Fibroblast of skin of abdomen (primary cell): ENCODE measurements at regions not wholly inside any gene's neighbourhood (a gene's known extent, or its start where the extent isn't known, plus 50 kb on each side); places are given as distances from the start of the nearest gene placed in this dataset.
"Not testable (repeated sequence)": the region's sequence is repeated elsewhere in the genome, so short reads cannot be mapped to it uniquely, and the experiment has no call there.

Experiments used
- DNase-seq: peaks from one replicate; pipeline ENCODE4 v3.0.0-alpha.2; 2013

DNA sequence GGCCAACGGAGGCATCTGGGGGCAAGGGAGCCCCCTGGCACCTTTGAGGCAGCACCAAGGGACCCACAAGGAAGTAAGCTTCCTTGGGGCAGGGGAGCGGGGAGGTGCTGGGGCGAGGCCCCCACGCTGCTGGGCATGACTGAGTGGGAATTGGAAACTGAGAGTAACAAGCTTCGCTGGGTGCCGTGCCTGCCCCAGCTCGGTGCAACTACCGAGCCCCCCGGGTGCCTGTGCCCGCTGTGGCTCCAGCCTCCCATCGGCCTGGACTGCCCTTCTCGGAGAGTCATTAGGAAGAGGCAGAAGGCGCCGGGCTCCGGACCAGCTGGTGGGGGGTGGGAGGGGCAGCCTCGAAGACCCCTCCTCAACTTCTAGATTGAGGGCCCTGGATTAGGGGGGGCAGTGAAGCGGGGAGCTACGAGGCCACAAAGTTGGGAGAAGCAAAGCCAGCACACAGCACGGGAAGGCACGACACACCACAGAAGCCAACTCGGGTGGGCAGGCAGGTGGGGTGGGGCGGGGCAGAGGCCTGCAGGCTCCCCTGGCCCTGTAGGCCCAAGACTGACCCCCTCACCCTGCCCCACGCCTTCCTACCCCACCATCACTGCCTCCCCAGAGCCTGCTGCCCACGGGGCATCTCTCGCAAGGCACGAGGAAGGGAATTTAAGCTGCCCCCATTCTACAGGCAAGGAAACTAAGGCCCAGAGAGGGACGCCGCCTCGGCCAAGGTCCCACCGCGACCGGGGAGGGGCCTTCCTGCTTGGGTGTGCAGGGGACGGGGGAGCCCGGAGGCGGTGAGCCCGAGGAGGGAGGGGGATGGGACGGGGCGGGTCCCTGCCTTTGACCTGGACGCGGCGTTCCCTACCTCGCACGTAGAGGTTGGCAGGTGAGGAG, 83.2 kb downstream of the PTPRS start:
- DNase-seq = no peak

DNA sequence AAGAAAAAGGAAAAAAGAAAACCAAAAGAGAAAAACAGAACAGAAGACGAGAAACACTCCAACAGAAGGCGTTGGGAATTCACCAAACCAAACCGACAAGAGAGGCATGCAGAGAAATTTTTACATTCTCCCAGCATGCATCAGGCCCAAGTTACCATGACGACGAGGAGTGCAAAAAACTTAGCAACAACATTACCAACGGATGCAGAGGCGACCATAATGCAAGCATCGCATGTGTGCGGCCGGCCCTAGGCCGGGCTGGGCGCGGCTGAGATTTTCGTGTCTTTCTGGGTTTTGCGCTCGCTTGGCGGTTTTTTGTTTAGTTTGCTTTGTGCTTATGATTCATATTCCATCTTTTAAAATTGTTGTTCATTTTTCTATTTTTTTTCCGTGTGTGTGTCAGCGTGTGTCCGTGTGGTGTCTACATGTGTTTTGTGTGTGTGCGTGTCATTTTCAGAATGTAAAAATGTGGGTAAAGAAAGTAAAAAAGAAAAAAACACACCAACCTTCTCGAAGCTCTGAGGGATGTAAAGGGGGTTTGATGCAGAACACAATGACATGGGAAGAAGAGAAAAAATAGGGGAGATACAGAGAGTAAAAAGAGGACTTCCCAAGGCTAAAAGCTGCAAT, 84.9 kb downstream of the PTPRS start:
- no peak for DNase-seq

DNA sequence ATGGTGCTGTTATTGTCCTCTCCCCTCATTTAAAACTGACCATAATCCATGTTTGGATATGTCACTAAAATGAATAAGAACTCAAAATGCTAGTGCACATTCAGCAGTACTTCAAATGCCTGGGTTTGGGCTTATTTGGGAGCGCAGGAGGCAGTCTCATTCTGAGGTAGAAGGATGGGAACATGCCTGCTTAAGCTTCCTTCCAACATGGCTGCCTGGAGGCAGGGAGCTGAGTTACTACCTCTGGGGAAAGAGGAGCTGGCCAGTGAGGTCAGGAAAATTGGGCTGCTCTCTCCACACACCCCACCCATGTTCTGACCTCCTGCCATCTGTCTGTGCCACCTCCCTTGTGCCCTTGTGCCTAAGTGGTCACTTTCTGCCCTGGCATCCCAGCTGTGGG, 85.7 kb downstream of the PTPRS start:
- DNase-seq = no peak

DNA sequence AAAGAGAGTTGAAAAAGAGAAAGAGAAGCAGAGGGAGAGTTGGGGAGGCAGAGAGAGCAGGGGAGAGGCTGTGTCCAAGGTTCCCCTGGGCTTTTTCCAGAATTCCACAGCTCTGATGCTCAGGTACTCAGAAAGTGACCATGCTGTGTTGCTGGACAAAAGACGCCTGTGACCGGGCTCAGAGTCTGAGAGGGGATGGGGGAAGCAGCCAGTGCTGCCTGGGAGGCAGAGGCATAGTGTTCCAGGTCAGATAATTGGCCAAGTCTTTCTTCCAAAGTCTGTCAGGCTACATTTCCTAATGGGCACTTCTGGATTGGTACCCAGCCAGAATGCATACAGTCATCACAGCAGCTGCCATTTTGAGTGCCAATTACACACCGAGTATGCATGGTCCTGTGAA, 86.1 kb downstream of the PTPRS start:
- DNase-seq = no peak

DNA sequence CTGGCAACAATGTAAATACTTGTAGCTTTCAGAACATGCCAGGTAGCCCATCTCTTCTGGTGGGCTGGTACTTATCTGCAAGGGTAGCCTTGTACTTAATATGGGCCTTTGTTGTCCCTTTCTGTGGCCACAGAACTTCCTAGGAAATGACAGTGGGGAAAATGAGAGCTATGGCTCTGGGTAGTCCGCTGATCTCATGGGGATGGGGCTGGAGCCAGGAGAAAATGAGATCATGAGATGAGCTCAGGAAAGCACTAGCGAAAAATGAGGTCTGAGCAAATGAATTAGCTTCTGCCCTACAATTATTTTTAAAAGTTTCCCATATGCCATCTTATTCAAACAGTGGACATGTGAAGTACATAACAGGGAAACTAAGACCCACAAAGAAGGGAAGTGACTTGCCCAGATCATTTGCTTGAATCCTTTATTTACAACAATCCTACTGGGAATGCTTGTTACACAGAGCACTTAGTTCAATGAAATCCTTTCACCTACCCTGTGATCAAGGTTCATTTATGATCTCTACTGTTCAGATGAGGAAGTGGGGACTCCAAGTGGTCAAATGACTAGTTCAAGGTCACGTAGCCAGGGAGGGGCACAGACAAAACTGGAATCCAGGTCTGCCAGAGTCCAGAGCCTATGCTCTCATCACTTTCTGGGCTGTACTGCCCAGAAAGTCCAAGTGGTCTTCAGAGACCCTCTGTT, 87.1 kb downstream of the PTPRS start:
- DNase-seq = no peak

DNA sequence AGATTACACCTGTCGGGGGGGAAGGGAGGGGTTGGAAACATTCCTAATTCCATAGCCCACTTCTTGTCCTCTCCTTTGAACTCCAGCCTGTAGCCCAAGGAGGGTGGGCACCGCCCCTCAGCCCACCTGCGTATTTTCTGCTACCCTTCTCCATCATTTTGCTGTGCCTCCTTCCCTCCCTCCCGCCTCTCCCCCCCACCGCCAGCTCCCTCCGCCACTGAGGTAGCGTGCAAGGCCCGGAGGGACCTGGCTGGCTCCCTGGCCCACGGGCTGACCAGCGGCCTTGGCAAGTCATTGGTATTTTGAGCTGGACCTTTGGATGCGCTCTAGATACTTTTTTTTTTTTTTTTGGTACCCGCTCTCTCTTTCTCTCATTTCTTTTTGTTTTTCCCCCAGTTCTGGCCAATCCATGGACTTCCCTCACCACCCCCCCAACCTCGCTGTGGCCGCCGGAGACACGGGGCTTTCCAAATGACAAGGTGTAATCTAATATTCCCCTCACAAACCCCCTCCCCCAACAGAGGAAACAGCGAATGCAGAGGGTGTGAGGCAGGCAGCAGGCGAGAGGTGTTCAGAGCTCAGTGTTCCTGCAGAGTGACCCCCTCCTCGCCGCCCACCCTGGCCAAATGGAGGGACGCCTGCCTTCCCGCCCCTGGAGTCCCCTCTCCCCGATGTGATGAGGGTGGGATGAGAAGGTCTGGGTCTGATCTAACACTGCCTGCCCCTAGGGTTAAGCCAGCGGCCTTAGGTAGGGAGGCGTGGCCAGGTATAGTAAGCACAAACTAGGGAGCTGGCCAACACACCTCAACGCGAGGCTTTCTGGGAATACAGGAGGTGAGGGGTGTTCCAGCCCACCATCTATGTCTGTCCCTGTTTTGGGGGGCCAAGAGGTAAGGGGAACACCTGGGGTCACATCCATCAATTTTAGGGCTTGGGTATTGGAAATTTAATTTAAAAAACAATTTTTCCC, 89.2 kb downstream of the PTPRS start:
- DNase-seq = no peak

DNA sequence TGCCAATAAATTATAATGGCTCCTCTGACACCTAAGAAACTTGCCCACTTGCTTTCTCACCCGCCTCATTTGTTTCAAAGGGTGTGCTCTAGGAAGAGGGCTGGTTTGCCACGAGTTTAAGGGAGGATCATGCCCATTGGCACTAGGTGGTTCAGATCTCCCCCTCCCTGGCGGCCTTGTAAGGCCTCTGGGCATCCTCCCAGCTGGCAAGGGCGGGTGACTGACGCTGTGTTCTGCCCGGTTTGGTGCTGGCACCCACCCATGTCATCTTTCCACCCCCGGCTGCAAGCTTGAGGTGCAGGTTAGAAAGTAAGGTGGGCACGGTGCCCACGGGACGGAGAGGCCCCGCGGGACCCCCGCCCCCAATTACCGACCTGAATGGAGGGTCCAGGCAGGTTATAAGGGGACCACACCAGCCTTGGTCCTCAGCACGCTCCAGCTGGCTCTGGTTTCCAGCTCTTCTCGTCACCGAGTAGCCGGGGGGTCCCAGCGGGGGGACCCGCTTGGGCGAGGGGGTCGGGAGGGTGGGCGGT, 90.4 kb downstream of the PTPRS start:
- DNase-seq = no peak

DNA sequence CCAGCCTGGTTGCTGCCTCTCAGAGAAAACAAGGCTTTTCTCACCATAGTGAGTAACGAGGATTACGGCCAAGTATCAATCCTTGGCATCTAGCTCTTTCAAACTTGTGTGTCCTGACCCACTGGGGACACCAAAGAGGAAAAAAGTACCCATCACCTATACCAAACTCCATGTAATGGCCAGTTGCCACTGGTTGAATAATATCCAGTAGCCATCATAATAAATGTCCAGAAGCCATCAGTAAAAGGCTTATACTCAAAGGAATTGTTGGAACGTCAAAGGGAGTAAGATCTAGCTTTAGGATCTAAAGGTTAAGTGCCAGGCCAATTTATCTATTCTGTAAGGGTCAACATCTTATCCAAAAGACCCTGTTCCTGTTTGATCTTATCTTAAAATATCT, 91.1 kb downstream of the PTPRS start:
- no peak for DNase-seq

DNA sequence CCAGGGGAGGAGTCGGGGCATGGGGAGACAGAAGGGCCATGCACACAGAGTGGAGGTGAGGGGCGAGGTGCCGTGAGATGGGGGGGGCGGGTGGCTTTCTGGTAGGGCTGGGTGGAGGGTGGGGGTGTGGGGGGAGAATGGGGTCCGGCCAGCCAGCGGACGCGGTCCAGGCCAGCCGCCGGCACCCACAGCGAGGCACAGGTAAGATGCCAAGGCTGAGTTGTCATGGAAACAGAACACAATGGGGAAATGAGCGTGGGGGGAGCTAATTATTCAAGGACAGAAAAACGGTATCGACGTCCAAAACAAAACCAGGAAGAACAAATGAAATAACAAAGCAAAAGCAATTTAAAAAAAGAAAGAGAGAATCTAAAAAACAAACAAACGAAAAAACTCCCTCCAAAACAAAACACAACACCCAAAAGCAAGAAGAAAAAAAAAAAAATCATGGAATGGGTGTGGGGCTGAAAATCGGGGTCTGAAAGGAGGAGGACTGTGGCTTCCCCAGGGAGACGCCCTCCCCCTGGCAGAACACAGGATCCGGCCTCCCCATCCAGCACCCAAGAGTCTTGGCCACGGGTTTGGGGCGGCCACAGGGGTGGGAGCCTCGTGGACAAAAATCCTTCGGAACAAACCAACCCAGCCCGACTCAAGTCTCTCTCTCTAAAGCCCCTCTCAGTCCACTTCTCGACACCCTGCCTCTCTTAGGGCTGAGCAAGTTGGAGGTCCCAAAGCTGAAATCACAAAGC, 92.5 kb downstream of the PTPRS start:
- DNase-seq = no peak

DNA sequence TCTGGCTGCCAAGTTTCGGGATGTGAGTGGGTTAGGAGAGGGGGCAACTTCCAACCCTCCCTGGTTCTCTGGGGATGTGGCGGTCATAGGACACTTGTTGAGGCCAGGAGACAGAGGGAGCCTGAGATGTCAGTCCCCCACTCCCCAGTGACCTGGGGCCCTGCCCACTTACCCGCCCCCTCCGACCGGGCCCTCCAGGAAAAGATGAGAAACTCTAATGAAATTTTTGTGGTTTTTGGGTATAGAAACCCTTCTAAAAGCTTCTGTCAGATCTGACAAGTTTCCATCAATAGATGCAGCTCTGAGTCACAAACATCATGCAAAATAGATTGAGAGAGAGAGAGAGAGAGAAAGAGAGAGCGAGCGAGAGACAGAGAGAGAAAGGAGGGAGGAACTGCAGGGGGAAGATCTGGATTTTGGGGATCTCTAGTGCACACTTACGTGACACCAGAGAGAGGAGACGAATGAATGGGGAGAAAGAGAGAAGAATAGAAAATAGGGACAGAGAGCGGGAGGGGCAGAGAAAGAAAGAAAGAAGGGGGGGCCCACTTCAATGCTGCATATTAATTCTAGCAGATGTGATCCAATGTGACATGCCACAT, 94.0 kb downstream of the PTPRS start:
- no peak for DNase-seq

DNA sequence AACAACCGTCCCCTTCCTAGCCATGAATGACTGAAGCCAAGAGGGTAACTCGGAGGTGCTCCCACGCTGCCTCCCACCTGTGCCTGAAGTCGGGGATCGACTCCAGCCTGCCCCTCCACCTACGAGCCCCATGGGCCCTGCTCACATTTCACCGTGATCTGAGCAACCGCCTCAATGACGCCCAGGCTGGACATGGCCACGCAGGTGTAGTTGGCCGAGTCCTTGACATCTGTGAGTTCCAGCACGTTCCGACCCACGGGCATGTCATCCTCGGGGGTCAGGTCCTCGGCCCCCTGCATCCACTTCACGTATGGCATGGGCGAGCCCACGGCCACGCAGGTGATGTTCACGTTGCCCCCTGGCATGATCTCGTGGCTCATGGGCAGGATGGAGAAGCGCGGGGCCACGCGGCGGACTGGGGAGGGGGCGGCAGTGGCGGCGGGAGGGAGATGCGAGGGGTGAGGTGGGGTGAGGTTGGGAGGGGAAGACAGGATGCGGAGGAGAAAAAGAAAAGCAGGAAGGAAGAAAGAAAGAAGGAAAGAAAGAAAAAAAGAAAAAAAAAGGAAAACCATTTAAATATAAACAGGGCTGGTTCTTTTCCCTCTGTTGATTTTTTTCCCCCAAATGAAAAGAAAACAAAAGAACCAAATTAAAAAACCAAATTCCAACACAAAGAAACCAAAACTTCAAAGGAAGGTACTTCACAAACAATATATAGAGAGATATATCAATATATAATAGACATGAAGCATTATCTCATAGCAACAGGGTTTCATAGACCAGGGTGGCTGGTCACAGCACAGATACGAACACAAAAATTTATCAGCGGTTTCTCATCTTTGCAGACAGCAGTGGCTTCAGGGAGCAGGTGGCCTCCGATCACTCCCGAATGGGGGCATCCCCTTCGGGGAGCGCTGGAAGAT, 94.7 kb downstream of the PTPRS start:
- no peak for DNase-seq

DNA sequence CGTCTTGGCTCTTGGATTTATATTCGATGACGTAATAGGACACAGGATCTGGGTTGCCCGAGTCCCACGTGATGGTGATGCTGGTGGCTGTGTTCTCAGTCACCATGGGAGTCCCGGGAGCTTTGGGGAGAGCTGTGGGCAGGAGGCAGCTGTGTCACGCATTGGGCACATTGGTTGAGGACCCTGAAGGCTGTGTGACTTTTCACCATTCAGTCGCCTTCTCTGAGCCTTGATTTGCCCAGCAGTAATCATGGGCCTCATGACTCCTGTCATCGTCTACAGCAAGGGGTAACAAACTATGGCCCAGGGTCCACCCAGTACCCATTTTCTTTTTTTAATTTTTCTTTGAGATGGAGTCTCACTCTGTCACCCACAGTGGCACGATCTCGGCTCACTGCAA, 96.3 kb downstream of the PTPRS start:
- no peak for DNase-seq

DNA sequence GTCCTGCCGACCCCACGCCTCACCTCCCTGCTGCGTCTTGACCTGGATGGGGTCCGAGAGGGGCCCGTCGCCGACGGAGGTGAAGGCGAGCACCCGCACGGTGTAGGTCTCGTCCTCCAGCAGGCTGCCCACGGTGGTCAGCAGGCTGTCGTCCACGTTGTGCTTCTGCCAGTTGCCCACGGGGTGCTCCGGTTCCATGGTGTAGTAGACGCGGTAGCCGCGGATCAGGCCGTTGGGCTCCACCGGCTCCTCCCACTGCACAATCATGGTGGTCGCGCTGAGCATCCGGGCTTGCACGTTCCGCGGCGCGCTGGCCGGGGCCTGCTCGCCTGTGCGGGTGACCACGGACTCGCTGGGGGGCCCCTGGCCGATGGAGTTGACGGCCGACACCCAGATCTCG, 96.7 kb downstream of the PTPRS start:
- no peak for DNase-seq

DNA sequence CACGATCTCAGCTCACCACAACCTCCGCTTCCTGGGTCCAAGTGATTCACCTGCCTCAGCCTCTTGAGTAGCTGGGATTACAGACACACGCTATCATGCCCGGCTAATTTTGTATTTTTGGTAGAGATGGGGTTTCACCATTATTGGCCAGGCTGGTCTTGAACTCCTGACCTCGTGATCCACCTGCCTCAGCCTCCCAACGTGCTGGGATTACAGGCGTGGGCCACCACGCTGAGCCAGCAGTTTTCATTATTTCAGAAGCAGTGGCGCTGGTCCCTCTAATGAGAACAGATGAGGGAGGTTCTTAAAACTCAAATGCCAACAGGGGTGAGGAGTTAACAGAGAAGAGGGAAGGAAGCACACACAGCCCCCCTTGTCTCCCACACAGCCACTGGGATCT, 98.7 kb downstream of the PTPRS start:
- not testable (repeated sequence) for DNase-seq

DNA sequence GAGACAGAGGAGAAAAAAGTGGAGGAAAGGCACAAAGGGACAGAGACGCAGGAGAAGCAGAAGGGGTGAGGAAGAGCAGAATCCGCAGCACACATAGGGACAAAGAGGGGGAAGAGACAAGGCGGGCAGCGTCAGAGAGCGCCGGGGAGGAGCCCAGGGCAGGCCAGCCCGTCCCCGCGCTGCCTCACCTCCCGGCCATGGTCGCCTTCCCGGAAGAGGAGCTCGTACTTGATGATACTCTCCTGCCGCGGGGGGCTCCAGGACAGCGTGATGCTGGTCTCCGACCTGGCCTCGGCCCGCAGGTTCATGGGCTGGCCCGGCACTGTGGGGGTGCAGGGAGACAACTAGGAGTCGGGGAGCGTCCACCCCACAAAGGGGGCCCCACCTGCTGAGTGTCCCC, 100.6 kb downstream of the PTPRS start:
- no peak for DNase-seq

DNA sequence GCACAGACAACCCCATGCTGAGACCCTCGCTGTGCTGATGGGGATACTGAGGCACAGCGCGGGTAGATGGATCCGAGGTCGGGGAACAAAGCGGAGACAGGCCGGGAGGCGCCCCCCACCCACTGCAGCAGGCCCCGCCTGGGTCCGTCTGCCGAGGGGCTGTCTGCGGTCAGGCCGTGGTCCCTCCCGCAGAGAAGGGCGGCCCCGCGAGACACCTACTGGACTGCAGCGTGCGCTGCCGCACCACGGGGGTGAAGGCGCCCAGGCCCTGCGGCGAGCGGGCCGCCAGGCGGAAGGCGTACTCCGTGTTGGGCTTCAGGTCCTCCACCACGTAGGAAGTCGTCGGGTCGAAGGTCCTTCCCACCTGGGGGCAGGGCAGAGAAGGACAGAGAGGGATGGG, 101.9 kb downstream of the PTPRS start:
- no peak for DNase-seq

DNA sequence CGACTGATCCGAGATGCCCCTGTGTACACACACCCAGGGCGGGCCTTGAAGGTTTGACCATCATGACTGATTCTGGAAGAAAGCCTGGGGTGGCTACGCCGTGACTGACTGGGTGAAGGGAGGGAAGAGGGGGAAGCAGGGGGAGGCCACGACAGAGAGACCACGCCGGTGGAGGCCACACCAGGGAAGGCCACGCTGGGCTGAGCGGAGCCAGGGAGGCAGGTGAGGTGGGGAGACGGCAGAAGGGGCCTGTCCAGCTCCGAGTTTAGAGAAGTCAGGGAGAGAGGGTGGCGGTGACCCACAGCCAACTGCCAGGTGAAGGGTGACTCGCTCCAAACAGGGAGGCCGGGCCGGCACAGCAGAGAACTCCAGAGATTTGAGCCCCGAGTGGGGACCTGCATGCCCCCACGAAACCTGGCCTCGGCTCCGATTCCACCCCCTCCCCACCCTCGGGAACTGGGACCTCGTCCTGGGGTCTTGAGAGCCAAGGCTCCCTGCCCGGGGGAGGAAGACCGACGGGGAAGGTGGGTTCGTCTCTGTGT, 102.6 kb downstream of the PTPRS start:
- DNase-seq = no peak

DNA sequence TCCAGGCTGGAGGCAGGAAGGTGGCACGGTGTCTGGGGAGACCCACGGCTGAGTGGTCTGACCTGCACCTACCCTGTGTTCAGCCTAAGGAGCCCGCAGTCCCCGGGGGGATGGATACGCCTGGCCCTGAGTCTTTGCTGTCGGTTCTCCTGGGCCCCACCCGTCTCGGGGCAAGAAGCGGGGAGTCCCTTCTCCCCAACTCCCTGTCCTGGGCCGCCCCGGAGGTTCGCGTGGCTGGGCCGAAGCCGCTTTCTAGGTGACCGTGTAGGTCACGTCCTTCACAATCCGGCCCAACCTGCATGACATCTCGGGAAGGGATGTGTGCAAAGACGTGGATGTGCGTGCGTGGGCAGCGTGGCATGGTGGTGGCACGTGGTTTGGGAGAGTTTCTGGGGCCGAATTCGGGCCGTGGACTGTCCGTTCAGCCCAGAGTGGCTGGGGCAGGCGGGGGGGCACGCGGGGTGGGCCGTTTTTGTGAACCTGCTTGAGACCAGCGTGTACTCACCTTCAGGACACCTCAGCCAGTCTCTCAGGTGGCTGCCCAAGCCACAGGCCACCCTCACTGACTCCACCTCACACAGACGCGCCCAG, 103.3 kb downstream of the PTPRS start:
- no peak for DNase-seq
